GM21717 (cell line): ENCODE measurements at regions not wholly inside any gene's neighbourhood (a gene's known extent, or its start where the extent isn't known, plus 50 kb on each side); places are given as distances from the start of the nearest gene placed in this dataset.
"Not testable (repeated sequence)": the region's sequence is repeated elsewhere in the genome, so short reads cannot be mapped to it uniquely, and the experiment has no call there.

ENCODE experiments used
- ATAC-seq: cut with Tn5 transposase; IDR thresholded peaks from one replicate; pipeline ENCODE4 v1.9.1; 2021; ENCODE audit warnings: mild to moderate bottlenecking, moderate library complexity; ENCODE audit not compliant: unreplicated experiment

DNA sequence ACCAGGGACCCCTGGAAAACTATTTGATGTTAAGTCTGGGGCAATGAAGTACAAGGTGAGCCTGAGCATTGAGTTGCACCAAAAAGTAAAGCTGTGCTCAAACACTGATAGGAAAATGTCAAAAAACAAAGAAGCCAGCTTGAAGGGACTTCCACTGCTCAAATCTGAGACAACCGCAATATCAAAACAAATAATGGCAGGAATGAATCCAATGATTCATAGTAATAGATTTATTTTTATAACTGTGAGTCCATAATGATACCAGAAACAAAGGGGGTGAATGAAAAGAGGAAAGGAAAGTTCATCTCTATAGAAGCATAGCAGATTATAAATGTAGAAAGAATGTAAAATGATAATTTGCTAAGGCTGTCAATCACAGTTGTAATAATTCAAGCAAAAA, 237.3 kb upstream of the ZBTB20 start:
- no peak for ATAC-seq

DNA sequence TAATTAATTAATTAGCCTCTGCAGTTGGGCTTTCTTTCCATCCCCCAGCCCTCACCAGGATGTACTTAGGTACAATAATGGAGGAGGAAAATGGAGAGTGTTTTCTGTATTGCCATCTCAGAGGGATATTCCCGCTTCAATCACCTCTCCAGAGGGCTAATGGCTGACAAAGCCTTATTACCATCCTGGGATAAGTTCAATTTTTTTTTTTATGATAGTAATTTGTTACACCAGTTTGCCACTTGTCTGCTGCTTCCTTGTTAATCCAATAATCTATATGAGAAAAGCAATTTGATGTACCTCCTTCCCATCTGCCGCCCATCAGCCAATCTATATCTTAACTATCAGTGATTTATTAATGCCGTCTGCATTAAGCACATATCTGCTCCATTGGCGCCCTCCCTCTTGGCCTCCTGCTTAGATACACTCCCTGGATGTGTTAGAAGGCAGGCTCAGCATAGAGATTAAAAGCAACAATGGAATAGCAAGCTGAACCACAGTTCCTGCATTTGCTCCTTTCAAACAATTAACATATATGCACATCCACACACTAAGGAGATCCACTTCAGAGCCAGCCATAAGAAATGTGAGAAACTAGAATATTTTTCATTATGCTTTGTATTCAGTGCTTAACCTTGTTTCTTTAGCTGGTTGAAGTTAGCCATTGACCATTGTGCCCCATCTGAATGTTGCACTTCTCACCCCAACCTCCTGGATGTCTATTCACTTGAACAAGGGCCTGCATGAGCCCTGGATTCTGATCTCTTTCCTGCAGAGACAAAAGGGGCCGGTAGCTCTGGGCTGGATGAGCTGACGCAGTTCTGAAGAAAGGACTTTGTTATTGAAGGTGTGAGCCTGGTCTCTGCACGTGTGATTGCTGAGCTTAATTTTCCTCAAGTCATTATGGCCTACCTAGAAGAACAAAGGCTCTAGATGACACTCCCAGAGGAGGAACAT, 237.3 kb upstream of the GAP43 start:
- no peak for ATAC-seq

DNA sequence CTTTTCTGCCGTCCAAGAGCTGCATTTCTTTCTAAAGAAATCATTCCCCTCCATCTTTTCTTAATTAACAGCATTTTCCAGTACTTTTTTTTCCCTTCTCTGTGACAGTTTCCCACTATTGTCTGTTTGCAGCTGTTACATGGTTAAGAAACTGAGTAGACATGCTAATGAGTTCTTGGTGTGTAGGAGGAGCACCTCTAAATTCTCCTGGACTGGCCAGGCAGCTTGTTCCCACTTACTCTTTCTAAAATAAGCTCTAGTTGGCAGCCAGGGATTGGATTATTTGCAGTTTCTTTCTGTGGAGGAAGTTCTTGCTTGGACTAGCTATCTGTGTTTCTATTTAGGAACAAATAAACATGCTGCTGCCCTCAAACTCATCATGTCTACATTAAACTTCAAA, 235.1 kb upstream of the GAP43 start:
- no peak for ATAC-seq

DNA sequence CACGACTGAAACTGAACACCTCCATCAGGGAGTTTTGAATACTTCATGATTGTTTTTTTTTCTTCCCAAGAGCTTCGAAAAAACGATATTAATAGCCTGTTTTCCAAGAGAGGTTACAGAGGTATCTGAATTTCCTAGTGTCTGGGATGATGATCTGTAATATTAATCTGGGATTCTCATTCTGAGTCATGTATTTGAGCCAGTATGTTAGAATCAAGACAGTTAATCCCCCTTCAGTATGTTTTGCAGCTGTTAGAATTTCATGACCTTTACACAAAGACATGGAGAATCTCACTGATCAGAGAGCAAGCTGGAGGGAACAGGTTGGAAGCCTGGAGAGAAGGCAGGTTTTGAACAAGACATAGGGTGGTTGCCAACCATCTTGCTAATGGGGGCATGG, 234.5 kb upstream of the GAP43 start:
- no peak for ATAC-seq

DNA sequence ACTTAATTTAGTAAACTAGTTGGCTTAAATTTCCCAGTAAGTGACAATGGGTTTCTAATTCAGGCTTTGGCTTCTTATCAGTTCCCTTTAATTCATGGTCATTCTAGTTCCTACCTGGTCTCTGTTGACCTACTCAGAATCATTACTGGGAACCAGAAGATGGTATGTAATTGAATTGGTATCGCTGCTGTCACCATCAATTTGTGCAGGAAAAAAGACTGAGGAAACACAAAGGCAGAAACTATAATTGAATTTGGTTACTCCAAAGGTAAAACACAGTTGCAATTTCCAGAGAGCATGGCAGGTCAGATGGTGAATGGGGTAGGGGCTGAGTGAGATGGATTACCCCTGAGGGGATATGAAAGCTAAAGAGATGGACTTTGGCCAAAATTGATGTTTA, 226.5 kb upstream of the GAP43 start:
- no peak for ATAC-seq

DNA sequence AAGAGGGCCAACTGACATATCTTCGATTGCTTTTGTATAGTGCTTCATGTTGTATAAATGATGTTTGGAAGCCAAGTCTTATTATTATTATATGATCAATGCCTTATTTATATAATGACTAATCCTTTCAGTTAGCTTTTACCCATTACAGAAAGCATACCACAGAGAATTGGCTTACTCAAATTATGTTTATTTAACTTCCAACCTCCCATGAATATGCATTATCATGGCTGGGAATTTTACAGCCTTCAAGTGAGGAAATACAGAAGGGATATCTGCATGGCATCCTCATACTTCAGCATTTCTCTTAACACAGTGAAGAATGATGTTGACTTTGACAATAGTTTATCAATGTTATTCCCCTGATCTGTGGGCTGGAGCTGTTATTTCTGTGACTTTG, 225.9 kb upstream of the GAP43 start:
- ATAC-seq, result no peak

DNA sequence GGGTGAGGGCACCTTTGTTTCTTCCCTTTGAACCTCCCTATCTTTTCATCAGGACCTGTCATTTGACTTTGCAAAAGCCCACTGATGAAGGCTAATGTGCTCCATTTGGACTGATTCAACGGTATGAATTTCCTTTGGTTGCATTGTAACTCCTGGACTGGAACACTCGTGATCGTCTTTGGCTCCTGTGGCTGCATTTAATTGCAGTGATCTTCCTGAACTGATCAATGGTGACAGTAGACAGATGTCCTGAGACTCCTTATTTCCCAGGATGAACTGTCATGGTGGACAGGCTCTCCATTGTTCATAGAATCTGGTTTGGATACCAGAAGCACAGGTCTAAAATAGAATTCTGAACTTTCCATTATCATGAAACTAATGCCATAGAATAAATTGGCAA, 224.8 kb upstream of the GAP43 start:
- no peak for ATAC-seq

DNA sequence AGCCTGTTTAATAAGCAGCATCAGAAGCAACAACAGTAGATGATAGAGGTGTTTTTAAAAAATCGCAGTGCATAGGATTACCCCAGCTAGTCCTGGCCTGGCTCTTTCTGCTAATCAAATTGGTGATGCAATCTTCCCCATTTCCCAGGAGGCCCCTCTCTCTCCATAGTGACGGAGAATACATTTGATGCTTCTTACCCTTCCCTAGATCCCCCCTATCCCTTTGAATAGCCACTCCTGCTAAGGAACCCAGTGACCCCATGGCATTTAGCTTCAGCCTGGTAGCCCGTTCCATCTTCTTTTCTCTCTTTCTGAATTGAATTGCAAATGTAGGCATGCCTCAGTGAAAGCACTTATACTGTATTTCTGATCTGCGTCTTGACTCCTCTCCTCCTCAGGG, 223.6 kb upstream of the GAP43 start:
- ATAC-seq, result no peak

DNA sequence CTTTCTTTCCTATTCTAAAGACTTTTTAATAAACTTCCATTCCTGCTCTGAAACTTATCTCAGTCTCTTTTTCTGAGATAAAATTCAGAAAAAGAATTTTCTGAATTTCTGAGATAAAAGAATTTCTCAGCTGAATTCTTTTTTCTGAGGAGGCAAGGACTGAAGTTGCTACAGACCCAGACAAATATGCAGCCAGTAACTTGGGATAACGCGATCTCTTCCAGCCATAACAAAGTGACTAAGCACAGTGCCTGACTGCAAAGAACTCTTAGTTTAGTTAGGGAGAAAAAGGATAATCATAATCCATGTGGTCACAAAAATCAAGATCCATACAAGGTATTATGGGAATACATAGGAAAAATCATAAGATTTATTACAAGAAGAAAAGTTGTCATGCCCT, 222.0 kb upstream of the GAP43 start:
- no peak for ATAC-seq

DNA sequence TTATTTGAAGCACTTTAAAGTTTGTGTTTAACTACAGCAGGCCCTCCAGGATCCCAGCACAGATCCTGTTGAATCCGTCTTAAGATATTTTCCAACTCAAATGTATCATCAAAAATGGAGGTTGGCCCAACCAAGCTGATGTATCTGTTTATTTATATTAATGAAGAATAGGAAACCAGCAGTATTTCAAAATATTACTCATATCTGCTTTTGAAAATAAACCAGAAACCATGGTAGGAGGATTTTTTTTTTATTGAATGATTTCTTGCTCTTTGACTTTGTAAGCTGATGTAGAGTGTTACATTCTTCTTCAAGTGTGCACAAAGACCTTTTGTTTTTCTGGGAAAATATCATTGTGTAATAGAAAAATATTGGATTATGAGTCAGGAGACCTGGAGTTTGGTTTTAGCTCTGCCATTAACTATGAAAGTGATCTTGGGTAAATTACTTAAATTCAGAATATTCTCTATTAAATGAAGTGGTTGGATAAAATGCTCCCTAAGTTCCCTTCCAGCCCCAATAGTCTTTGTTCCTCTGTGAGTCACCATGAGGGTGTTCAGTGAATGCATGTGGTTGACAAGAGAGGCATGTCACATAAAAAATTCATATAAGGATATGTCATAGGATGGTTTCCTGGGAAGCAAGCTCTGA, 221.3 kb upstream of the GAP43 start:
- no peak for ATAC-seq

DNA sequence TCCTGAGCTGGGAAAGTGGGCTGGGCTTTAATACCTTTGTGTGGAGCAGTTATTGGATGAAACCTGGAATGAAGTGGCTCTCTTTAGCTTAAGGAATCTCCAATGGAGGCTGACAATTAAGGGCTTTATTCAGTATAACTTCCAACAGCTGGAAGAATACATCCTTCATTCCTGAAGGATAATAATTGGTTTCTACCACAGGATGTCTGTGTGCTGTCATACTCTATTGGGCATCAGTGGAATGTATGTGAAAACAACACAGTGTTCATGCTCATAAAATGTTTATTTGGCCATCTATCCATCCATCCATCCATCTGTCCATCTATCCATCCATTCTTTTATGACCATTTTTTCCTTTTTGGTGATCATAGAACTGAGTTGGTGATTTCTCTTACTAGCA, 220.7 kb upstream of the GAP43 start:
- no peak for ATAC-seq

DNA sequence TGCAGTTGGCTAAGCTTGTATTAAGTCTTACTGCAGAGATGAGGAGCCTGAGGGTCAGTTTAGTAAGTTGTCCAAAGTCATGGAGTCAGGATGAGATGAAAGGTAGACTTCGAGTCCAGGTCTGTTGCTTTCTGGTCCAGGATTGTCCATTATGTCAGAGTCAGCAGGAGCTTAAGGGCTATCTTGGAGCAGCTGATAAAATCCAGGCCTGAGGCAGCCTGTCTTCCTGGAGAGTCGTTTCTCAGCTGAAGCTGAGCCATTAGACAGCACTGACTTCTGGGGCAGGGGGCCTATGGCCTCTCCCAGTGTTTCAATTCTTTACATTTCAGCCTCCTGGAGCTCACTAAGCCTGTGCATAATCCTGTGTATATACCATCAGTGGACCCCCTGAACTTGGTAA, 219.5 kb upstream of the GAP43 start:
- ATAC-seq, result no peak

DNA sequence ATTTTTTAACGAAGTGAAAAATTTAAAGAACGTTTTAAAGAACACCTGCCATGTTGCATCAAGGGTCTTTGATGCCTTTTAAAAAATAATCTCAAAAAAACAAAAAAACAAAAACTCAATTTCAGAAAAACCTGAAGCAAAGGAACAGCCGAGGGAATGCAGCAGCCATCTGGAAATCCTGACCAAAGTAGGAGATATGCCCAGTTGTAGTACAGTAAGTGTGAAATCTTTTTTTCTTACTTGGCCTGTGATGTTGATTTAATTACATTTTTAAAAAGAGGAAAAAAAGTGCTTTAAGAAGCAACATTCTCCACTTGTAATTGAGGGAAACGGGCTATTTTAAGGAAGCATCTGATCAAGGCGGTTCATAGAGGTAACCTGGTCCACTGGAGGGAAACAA, 213.7 kb upstream of the GAP43 start:
- ATAC-seq, result no peak

DNA sequence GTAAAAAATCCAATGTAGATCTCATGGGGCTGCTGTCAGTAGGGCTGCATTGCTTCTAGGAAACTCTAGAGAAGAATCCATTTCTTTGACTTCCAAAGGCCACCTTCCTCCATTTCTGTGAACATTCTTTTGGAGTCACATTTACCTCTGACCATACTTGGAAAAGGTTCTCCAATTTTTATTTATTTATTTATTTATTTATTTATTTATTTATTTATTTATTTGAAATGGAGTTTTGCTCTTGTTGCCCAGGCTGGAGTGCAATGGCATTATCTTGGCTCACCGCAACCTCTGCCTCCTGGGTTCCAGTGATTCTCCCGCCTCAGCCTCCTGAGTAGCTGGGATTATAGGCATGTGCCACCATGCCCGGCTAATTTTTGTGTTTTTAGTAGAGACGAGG, 208.7 kb upstream of the GAP43 start:
- not testable (repeated sequence) for ATAC-seq

DNA sequence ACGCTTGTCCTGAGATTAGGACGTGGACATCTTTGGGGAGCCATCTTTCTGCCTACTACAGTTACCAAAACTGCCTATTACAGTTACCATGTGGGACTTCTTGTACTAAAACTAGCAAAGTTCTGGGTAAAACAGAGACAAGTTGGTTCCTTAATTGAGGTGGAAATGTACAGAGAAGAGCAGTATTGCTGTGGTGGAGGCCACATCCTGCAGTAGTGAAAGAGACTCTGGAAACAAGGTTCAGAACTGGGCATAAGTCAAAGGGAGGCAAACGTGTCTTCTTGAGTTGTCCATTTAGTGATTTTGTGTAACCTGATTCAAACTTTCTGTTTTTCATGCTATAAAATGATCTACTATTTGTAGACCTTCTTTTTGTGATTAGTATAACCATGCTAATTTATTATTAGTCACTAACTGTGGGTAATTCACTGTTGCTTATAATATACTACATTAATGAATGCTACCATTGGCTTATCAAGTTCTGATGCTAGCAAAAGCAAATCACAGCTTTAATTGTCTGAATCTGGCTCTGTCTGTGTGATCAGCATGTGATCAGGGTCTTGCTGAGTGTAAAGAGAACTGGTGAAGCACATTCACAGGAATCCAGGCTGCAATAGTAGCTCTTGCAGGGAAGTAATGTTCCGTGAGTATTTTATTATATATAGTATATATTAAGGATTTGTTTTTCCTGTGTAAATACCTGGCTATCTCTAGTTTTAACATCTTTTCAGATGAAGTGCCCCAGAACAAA, 207.9 kb upstream of the GAP43 start:
- no peak for ATAC-seq

DNA sequence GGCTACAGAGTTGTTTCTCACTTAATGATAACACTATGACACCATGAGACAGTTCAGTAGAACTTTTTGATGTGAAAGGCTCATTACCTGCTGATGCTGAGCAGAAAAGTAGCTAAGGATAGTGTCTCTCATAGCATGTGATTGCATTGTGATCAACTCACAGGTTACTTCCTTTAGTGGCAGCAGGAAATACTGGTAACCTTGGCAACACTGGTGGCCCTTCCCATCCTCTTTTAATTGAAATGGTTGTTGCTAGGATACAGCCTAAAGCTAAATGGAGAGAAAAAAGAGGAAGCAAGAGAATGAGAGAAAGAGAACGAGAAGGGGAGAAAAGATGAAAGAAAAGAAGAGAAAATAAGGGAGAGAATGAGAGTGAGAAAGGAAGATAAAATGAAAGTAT, 204.7 kb upstream of the GAP43 start:
- ATAC-seq, result no peak

DNA sequence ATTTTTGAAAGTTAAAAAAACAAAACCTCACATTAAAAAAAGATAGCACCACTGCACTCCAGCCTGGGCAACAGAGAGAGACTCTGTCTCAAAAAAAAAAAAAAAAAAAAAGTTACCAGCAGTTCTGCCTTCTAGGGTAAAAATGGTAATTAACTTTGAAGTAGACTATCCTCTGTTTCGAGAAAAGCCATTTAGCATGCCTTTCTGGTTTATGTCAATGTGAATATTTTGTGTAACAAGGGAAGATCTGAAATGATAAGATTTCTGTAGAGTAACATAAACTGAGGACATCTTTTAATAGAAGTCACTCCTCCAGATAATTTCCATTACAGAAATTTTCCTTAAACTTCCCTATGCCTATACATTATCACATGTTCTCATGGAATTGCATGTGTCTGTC, 203.2 kb upstream of the GAP43 start:
- ATAC-seq, result no peak

DNA sequence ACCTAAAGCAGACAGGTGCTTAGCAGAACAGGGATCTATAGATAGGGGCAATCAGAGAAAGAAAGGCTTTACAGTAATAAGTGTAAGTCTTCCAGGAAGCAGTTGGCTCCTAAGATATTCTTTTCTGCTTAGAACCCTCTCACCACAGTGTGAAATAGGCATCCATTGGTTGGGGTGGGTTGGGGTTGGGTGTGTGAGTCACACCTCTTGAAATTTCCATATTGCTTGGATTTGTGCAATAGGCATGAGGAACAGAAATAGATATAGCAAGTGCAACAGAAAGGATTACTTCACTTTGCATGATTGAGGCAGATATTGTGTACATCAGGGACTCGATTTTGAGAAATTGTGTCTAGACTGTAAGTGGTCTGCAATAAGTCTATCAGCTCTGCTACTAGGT, 200.1 kb upstream of the GAP43 start:
- ATAC-seq, result no peak

DNA sequence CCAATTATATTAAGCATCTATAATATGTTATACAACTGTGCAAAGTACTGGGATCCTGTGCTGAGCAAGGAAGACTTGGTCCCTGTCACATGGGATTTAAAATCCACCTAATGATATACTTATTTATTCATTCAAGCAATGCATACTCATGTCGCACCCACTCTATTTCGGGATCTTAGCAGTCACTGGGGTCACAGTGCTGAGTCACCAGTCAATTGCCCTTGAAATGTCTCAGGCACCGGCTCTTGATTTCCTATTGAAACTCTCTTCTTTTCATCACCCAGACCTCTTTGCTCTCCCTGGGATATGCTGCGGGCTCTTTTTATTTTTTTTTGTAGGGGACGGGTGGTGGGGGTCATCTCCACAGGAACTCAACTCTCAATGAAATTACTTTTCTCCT, 194.5 kb upstream of the GAP43 start:
- ATAC-seq, result no peak

DNA sequence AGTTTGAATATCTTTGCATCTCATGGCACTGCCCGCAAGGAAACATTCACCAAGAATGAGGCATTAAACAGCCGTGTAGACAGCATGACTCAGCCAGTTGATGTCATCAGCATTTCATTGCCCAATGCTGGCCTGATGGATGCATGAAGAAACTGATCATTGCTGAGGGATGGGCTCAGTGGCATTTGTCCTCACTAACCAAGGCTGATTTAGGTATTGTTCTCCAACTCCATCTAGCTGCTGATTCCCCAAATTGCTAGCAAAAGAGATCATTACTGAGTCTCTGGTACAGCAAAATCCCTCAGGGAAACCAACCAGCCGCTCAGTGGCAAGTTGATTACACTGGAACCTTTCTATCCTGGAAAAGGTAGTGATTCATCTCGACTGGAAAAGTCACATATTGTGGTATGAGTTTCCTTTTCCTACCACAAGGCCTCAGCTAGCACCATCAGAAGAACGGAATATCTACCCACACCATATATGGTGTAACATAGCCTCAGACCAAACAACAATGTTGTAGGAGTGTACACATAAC, 186.5 kb upstream of the GAP43 start:
- no peak for ATAC-seq

DNA sequence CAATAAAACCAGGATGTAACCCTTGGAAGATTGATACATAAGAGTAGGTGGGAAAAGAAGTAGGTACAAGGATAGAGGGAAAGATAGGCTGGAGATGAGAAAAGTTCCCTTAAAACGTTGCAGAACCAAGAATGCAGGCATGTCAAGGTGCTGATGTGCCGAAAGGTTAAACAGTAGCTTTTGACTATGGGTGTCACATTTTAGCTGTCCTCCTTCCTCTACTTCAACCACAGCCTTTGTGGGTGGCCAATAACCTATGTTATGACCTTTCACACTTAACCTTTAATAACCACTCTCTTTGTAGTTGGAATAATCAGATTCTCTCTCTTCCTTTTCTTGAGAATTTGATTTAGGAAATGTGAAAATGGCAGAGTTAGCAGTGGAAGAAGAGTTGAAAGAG, 184.5 kb upstream of the GAP43 start:
- no peak for ATAC-seq

DNA sequence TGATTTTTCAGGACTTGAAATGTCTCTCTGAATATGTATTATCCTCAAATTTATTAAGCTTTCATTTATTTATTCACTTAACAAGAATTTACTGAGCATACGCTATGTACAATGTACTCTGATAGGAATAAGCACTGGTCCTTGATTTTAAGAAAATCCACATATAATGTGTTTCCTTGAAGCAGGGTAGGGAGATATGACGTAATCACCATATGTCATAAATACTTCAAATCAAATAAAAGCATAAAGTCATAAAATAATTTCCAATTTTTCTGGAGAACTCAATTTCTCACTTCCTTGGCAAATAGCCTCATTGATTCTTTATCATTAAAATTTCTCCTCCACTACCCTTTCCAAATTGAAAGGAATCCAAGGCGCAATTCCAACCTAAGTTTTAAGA, 177.8 kb upstream of the GAP43 start:
- ATAC-seq, result no peak
